ENCODE measurements at regions not wholly inside any gene's neighbourhood (a gene's known extent, or its start where the extent isn't known, plus 50 kb on each side); places are given as distances from the start of the nearest gene placed in this dataset.

DNA sequence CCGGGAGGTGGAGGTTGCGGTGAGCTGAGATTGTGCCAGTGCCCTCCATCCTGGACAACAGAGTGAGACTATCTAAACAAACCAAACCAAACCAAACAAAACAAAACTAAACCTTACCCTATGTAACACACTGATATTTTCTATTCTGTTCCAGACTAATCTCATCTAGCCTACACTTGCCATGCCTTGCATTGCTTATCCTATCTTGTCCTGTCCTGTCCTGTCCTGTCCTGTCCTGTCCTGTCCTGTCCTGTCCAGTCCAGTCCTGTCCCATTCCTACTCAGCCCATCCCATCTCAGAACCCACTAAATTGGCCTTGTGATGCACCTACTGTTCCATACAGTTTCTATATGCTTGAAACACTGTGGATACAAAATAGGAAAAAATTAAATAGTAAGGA lies 64.7 kb upstream of the HDAC9 start:
- TF ChIP-seq, protein P1, sequence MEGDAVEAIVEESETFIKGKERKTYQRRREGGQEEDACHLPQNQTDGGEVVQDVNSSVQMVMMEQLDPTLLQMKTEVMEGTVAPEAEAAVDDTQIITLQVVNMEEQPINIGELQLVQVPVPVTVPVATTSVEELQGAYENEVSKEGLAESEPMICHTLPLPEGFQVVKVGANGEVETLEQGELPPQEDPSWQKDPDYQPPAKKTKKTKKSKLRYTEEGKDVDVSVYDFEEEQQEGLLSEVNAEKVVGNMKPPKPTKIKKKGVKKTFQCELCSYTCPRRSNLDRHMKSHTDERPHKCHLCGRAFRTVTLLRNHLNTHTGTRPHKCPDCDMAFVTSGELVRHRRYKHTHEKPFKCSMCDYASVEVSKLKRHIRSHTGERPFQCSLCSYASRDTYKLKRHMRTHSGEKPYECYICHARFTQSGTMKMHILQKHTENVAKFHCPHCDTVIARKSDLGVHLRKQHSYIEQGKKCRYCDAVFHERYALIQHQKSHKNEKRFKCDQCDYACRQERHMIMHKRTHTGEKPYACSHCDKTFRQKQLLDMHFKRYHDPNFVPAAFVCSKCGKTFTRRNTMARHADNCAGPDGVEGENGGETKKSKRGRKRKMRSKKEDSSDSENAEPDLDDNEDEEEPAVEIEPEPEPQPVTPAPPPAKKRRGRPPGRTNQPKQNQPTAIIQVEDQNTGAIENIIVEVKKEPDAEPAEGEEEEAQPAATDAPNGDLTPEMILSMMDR (IDR thresholded peaks at IDR 0.05; ENCODE audit: insufficient read depth, low read depth, low read length) = no peak
- no peak for TF ChIP-seq EZH2 (IDR thresholded peaks at IDR 0.05; ENCODE audit: insufficient read depth, low read length)

Measured in astrocyte (in vitro differentiated cells and primary cell).